ENCODE measurements at regions not wholly inside any gene's neighbourhood (a gene's known extent, or its start where the extent isn't known, plus 50 kb on each side); places are given as distances from the start of the nearest gene placed in this dataset.

DNA sequence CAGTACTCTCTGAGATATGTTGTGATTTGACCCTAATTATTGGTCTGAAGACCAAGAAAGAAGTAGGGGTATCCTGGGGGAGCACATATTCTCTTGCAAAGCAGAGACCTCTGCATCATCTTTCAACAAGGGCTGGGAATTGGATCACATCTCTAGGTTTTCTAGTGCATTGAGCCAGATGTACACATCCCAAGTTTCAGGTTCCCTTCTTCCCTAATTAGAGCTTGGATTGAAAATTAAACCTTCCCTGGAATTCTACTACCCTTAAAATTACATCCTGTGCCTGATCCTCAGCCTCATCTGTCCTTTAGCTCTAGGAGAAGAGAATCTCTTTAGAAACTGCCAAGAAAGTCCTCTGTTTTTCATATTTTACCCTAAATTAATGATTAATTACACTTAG, 839.6 kb downstream of the SLC6A15 start:
- TF ChIP-seq KLF1 (tag by site-specific recombination; IDR thresholded peaks at IDR 0.05), result no peak
- TF ChIP-seq ZNF223 (tag by site-specific recombination; IDR thresholded peaks at IDR 0.05), result no peak
- TF ChIP-seq, protein P1, sequence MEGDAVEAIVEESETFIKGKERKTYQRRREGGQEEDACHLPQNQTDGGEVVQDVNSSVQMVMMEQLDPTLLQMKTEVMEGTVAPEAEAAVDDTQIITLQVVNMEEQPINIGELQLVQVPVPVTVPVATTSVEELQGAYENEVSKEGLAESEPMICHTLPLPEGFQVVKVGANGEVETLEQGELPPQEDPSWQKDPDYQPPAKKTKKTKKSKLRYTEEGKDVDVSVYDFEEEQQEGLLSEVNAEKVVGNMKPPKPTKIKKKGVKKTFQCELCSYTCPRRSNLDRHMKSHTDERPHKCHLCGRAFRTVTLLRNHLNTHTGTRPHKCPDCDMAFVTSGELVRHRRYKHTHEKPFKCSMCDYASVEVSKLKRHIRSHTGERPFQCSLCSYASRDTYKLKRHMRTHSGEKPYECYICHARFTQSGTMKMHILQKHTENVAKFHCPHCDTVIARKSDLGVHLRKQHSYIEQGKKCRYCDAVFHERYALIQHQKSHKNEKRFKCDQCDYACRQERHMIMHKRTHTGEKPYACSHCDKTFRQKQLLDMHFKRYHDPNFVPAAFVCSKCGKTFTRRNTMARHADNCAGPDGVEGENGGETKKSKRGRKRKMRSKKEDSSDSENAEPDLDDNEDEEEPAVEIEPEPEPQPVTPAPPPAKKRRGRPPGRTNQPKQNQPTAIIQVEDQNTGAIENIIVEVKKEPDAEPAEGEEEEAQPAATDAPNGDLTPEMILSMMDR (tag by site-specific recombination; IDR thresholded peaks at IDR 0.05), result no peak
- TF ChIP-seq ZNF629 (tag by site-specific recombination; IDR thresholded peaks at IDR 0.05), result no peak
- no peak for TF ChIP-seq ZNF660 (tag by site-specific recombination; IDR thresholded peaks at IDR 0.05)
- no peak for TF ChIP-seq ZFHX2 (tag by site-specific recombination; conservative IDR thresholded peaks at IDR 0.05)
- no peak for TF ChIP-seq YY1 (tag by site-specific recombination; IDR thresholded peaks at IDR 0.05)
- no peak for TF ChIP-seq ZBTB20 (tag by site-specific recombination; IDR thresholded peaks at IDR 0.05)
- TF ChIP-seq, protein P2, sequence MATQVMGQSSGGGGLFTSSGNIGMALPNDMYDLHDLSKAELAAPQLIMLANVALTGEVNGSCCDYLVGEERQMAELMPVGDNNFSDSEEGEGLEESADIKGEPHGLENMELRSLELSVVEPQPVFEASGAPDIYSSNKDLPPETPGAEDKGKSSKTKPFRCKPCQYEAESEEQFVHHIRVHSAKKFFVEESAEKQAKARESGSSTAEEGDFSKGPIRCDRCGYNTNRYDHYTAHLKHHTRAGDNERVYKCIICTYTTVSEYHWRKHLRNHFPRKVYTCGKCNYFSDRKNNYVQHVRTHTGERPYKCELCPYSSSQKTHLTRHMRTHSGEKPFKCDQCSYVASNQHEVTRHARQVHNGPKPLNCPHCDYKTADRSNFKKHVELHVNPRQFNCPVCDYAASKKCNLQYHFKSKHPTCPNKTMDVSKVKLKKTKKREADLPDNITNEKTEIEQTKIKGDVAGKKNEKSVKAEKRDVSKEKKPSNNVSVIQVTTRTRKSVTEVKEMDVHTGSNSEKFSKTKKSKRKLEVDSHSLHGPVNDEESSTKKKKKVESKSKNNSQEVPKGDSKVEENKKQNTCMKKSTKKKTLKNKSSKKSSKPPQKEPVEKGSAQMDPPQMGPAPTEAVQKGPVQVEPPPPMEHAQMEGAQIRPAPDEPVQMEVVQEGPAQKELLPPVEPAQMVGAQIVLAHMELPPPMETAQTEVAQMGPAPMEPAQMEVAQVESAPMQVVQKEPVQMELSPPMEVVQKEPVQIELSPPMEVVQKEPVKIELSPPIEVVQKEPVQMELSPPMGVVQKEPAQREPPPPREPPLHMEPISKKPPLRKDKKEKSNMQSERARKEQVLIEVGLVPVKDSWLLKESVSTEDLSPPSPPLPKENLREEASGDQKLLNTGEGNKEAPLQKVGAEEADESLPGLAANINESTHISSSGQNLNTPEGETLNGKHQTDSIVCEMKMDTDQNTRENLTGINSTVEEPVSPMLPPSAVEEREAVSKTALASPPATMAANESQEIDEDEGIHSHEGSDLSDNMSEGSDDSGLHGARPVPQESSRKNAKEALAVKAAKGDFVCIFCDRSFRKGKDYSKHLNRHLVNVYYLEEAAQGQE (tag by site-specific recombination; IDR thresholded peaks at IDR 0.05), result no peak
- TF ChIP-seq ZNF292 (tag by site-specific recombination; IDR thresholded peaks at IDR 0.05; ENCODE audit: borderline replicate concordance, low read depth), result no peak
- TF ChIP-seq ZNF549 (tag by site-specific recombination; IDR thresholded peaks at IDR 0.05), result no peak
- TF ChIP-seq PRDM1 (tag by site-specific recombination; IDR thresholded peaks at IDR 0.05), result no peak
- TF ChIP-seq ZNF350 (tag by site-specific recombination; IDR thresholded peaks at IDR 0.05), result no peak
